CD4-positive, alpha-beta T cell (primary cell): ENCODE measurements at regions not wholly inside any gene's neighbourhood (a gene's known extent, or its start where the extent isn't known, plus 50 kb on each side); places are given as distances from the start of the nearest gene placed in this dataset.

ENCODE experiments used
- ATAC-seq: fragments of 200-7000 bp; cut with Tn5 transposase; one replicate; pipeline ENCODE4 v1.10.0; 2022; ENCODE audit warnings: mild to moderate bottlenecking; ENCODE audit not compliant: poor library complexity
- CTCF ChIA-PET: fragments of 350-600 bp; sonication (Branson Sonifier 250); formaldehyde crosslinking; loops from one replicate; lab custom pipeline; 2021; ENCODE audit warnings: antibody characterized with exemption, inconsistent platforms; lab: Charles Lee
- POLR2A ChIA-PET: fragments of 350-600 bp; sonication (Branson Sonifier 250); formaldehyde crosslinking; loops from one replicate; lab custom pipeline; 2021; ENCODE audit warnings: antibody characterized with exemption, inconsistent platforms; lab: Charles Lee
- DNase-seq, 14 experiments: peaks; one replicate each; pipeline ENCODE4 v3.0.0-alpha.2; 2013 to 2020; ENCODE audit warnings: mixed read lengths in 2 of 14
- H3K27ac ChIP-seq, 2 donors: one replicate each; pipeline versions ENCODE4 v1.5.1 to v1.7.0; 2013; ENCODE audit warnings: low read length in 2 of 2, low read depth in 1 of 2, mild to moderate bottlenecking in 1 of 2
- H3K27me3 ChIP-seq, 2 experiments: 1 replicate in 1 of 2; 2 replicates in 1 of 2; pipeline versions ENCODE4 v1.6.1 to v1.7.0; 2013; ENCODE audit warnings: low read length in 2 of 2, control low read depth in 1 of 2, mild to moderate bottlenecking in 1 of 2, moderate library complexity in 1 of 2; ENCODE audit not compliant: insufficient read depth in 2 of 2, control insufficient read depth in 1 of 2
- H3K36me3 ChIP-seq: one replicate; pipeline ENCODE4 v1.6.1; 2013; ENCODE audit warnings: low read length, control low read depth; ENCODE audit not compliant: insufficient read depth
- H3K4me1 ChIP-seq: one replicate; pipeline ENCODE4 v1.6.1; 2013; ENCODE audit warnings: low read length, control low read depth; ENCODE audit not compliant: insufficient read depth
- H3K4me3 ChIP-seq: one replicate; pipeline ENCODE4 v1.5.1; 2013; ENCODE audit warnings: mild to moderate bottlenecking, low read length, moderate library complexity
- H3K9me3 ChIP-seq, 2 experiments: 1 replicate in 1 of 2; 2 replicates in 1 of 2; pipeline versions ENCODE4 v1.6.1 to v1.7.0; 2013; ENCODE audit warnings: low read length in 2 of 2, mild to moderate bottlenecking in 2 of 2, control low read depth in 1 of 2, moderate library complexity in 1 of 2; ENCODE audit not compliant: control insufficient read depth in 1 of 2, insufficient read depth in 1 of 2
- H3K27ac Mint-ChIP-seq: one replicate; pipeline ENCODE4 v1.8.0; 2020; ENCODE audit warnings: mixed read lengths
- H3K27me3 Mint-ChIP-seq: one replicate; pipeline ENCODE4 v1.8.0; 2021; ENCODE audit warnings: mixed read lengths
- H3K36me3 Mint-ChIP-seq: one replicate; pipeline ENCODE4 v1.8.0; 2021; ENCODE audit warnings: low read depth, mixed read lengths
- H3K4me1 Mint-ChIP-seq: one replicate; pipeline ENCODE4 v1.8.0; 2021; ENCODE audit warnings: low read depth, mixed read lengths
- H3K4me3 Mint-ChIP-seq: one replicate; pipeline ENCODE4 v1.8.0; 2020; ENCODE audit warnings: mild to moderate bottlenecking, mixed read lengths
- H3K9me3 Mint-ChIP-seq: one replicate; pipeline ENCODE4 v1.8.0; 2020; ENCODE audit warnings: mixed read lengths
- CTCF ChIP-seq: fragments of 200-600 bp; IDR thresholded peaks from one replicate; pipeline ENCODE4 v1.8.0; 2022; ENCODE audit warnings: antibody characterized with exemption, mild to moderate bottlenecking
- intact Hi-C, 2 experiments: fragments of 100-400 bp; cut with DNase I in 1 of 2; cut with micrococcal nuclease in 1 of 2; formaldehyde crosslinking; loops; one replicate each; pipeline versions ENCODE4 v1.15.1 to v1.9.0; 2023 to 2025; cut with DNase I, micrococcal nuclease

GRCh38 chr9:18032636-18033035 lies 441.3 kb upstream of the ADAMTSL1 start:
- H3K27ac ChIP-seq: no peak overlapping the region
- Mint-ChIP-seq H3K4me1 (no peaks in the 10 kb centered on the region), H3K9me3 (peaks cover 9% of the 10 kb centered on the region), H3K27ac (no peak overlapping the region), H3K4me3 (no peak overlapping the region), H3K27me3 (no peaks in the 10 kb centered on the region), H3K36me3 (no peaks in the 10 kb centered on the region)
- POLR2A ChIA-PET: no interaction called here
- H3K4me3 ChIP-seq: no peak overlapping the region
- H3K27me3 ChIP-seq: no peaks in the 10 kb centered on the region
- ATAC-seq: no peak
- H3K9me3 ChIP-seq: peaks cover 11 to 14% of the 10 kb centered on the region in 2 experiments
- intact Hi-C loops: no loop called here
- H3K4me1 ChIP-seq: no peaks in the 10 kb centered on the region
- CTCF ChIA-PET: no interaction called here
- no peak for DNase-seq
- no peaks in the 10 kb centered on the region for H3K36me3 ChIP-seq
- no peak for TF ChIP-seq CTCF

DNA sequence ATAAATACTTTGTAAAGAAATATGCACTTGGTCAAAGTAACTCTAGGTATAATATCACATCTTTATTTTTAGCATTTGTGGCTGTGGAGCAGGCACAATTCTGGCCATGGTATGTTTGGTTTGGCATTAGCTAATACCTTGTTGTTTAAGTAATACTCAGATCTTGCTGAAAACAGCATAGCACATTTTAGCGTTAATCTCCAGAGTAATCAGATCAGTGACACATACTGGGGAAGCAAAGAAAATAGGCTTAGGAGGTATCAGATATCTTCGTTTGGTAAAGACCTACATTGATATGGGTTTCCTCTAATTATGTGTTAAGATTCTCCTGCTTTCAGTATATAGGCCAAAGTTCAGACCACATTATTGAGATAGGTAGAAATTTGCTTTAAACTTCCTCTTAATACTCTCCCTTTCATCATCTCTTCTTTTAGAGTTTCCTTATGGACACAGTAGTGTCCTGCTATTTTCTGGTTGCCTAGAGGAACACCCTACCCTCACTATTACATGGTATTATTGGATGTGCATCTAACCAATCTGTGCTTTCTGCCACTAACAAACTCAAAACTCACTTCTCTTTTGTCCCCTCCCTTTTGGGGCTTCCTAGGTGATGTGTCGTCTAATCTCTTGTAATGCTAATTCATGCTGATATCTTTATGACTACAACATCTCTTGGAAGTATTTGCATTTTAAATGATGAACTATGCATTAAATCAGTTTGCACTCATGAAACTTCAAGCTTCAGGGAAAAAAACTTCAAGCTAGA lies 437.3 kb upstream of the ADAMTSL1 start:
- ChIA-PET POLR2A (no interaction called here), CTCF (no interaction called here)
- H3K9me3 ChIP-seq: peaks cover under 1 to 9% of the 10 kb centered on the region in 2 experiments
- no peaks in the 10 kb centered on the region for H3K36me3 ChIP-seq
- H3K4me1 ChIP-seq: no peaks in the 10 kb centered on the region
- no peak overlapping the region for H3K4me3 ChIP-seq
- no peaks in the 10 kb centered on the region for H3K4me1 Mint-ChIP-seq
- no peaks in the 10 kb centered on the region for H3K36me3 Mint-ChIP-seq
- H3K27me3 ChIP-seq: no peaks in the 10 kb centered on the region
- ATAC-seq (no peak), DNase-seq (no peak)
- intact Hi-C loops: no loop called here
- H3K27ac Mint-ChIP-seq: no peak overlapping the region
- H3K27me3 Mint-ChIP-seq: no peaks in the 10 kb centered on the region
- H3K27ac ChIP-seq: no peak overlapping the region
- peaks cover 3% of the 10 kb centered on the region for H3K9me3 Mint-ChIP-seq
- no peak overlapping the region for H3K4me3 Mint-ChIP-seq
- no peak for TF ChIP-seq CTCF

GRCh38 chr9:18037981-18038380 lies 436.0 kb upstream of the ADAMTSL1 start:
- H3K4me3 Mint-ChIP-seq: no peak overlapping the region

More at GRCh38 chr9:18037981-18038380, 436.0 kb upstream of the ADAMTSL1 start:
- H3K9me3 Mint-ChIP-seq: peaks cover 3% of the 10 kb centered on the region
- ATAC-seq: no peak
- POLR2A ChIA-PET: no interaction called here
- H3K27ac Mint-ChIP-seq: no peak overlapping the region
- Histone ChIP-seq H3K27ac (no peak overlapping the region), H3K36me3 (no peaks in the 10 kb centered on the region), H3K4me1 (no peaks in the 10 kb centered on the region), H3K4me3 (no peak overlapping the region), H3K27me3 (no peaks in the 10 kb centered on the region), H3K9me3 (no peaks in the 10 kb centered on the region)
- H3K36me3 Mint-ChIP-seq: no peaks in the 10 kb centered on the region
- no peak for TF ChIP-seq CTCF
- H3K4me1 Mint-ChIP-seq: no peaks in the 10 kb centered on the region
- no peak for DNase-seq
- H3K27me3 Mint-ChIP-seq: no peaks in the 10 kb centered on the region
- intact Hi-C loops: no loop called here
- CTCF ChIA-PET: no interaction called here
